Heart right ventricle (tissue), 16 donors: ENCODE measurements at regions not wholly inside any gene's neighbourhood (a gene's known extent, or its start where the extent isn't known, plus 50 kb on each side); places are given as distances from the start of the nearest gene placed in this dataset.
A peak's percentile ranks its signal among the peaks of the same experiment; 100 is the strongest.

Experiments
- ATAC-seq, 8 donors: fragments of 200-7000 bp; cut with Tn5 transposase; one replicate each; pipeline ENCODE4 v1.9.1; 2020; ENCODE audit warnings: mild to moderate bottlenecking in 8 of 8, moderate library complexity in 8 of 8, moderate number of reproducible peaks in 1 of 8
- DNase-seq, 2 donors: peaks; one replicate each; pipeline ENCODE4 v3.0.0-alpha.2; 2020
- H3K27ac ChIP-seq, 10 donors: fragments of 200-600 bp; sonication (generic) in 2 of 10; one replicate each; pipeline versions ENCODE4 v1.5.0 to v1.8.0; 2020 to 2022; ENCODE audit warnings: mild to moderate bottlenecking in 3 of 10
- H3K27me3 ChIP-seq, 7 donors: fragments of 200-600 bp; one replicate each; pipeline ENCODE4 v1.8.0; 2021 to 2022; ENCODE audit warnings: mild to moderate bottlenecking in 2 of 7
- H3K36me3 ChIP-seq, 9 donors: fragments of 200-600 bp; sonication (generic) in 1 of 9; one replicate each; pipeline versions ENCODE4 v1.5.0 to v1.8.0; 2020 to 2022; ENCODE audit warnings: mild to moderate bottlenecking in 2 of 9
- H3K4me1 ChIP-seq, 9 donors: fragments of 200-600 bp; sonication (generic) in 1 of 9; one replicate each; pipeline versions ENCODE4 v1.5.0 to v1.8.0; 2020 to 2022; ENCODE audit warnings: mild to moderate bottlenecking in 4 of 9
- H3K4me3 ChIP-seq, 10 donors: fragments of 200-600 bp; sonication (generic) in 2 of 10; one replicate each; pipeline versions ENCODE4 v1.5.0 to v1.8.0; 2020 to 2022; ENCODE audit warnings: mild to moderate bottlenecking in 7 of 10, moderate library complexity in 2 of 10
- H3K9me3 ChIP-seq, 11 donors: fragments of 200-600 bp in 10 of 11; sonication (generic) in 2 of 11; one replicate each; pipeline versions ENCODE4 v1.5.0 to v1.8.0; 2013 to 2022; ENCODE audit warnings: mild to moderate bottlenecking in 2 of 11, control low read depth in 1 of 11, moderate library complexity in 1 of 11
- WGBS, 2 donors: extraction: QIAGEN DNeasy Blood & Tissue Kit; methylation state at CpG; one replicate each; pipeline ENCODE4 v1.1.7; 2013; ENCODE audit warnings: inconsistent platforms in 1 of 2; 5-methylcytosine and 5-hydroxymethylcytosine counted together
- intact Hi-C, 10 donors: fragments of 100-400 bp; cut with DNase I; formaldehyde crosslinking; loops; one replicate each; pipeline versions ENCODE4 v1.11.1 to v1.14.2; 2022
- TF ChIP-seq, protein P1 (sequence below), 9 donors: fragments of 200-600 bp; sonication (generic) in 2 of 9; IDR thresholded peaks; one replicate each; pipeline versions ENCODE4 v1.5.0 to v1.8.0; 2021 to 2022; ENCODE audit warnings: antibody characterized with exemption in 9 of 9, mild to moderate bottlenecking in 5 of 9, moderate library complexity in 1 of 9
- donor health status: Arrhythmogenic right ventricular cardiomyopathy.
- donor health status: ischemic (EF 13 %, LVEDD 7.1; RV severe dilation, severe dysfunction).
- donor health status: healthy with polysubstance abuse.
- donor health status: DM: no; HTN: yes; CAD: no.
- donor health status: DM: no; HTN: no; CAD: no.
- donor health status: ischemic (EF 25% LVEDD 6.9; RV normal size, moderate dysfunction).
- donor health status: ischemic (EF 25% LVEDD 5.7; RV mildly dilated, moderate dysfunction).
- donor health status: healthy.
- donor health status: DM: yes; HTN: yes; CAD: no.
- donor health status: Ischemic cardiomyopathy.
- donor health status: ischemic (EF 35%, LVEDD 5.7; RV mildly dilated, moderate dysfunction).
- donor health status: nonischemic (EF 11% LVEDD 7.7; RV severe dilation, severe dysfunction).
- donor health status: DM: yes; HTN: yes; CAD: no.
- donor health status: PGD.
- donor health status: ischemic (EF 29% LVEDD 5.4; RV normal size, mild dysfunction).
- donor health status: nonischemic (EF 23%, LVEDD 6.1; RV moderate dilation, normal function).

DNA sequence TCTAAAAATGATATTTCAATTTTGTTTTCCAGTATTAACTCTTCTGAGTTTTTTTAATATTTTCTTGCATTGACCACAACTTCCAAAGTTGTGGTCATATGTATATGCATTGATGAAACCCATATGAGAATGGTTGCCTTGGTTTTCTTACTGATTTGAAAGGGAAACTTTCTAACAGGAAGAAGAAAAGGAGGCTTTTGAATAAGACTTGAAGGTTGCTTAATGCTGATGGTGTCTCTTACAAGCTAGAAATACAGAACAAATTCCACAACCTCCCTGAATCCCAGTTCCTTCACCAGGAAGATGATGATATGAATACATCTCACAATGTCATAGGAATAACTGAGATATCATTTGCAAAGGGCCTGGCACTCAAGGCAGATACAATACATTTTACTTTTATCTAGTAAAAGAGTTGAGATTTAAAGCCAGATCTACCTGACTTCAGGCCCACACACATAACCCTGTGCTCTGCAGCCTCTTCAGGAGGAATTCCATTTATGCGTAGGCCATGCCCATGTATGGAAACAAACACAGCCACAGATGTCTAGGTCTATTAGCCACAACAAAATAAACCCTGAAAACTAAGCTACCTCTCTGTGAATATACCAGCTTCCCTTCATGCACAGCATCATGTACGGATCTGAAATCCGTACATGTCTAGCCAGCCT is 165.4 kb upstream of the PLEKHG7 start:
- ATAC-seq: no peak
- peaks cover 5 to 60% (median 41%) of the 10 kb centered on the region in 9 donors for H3K4me1 ChIP-seq
- intact Hi-C loops: no loop called here
- peak overlapping the region in 1 of 10 donors; percentile 21 for H3K27ac ChIP-seq
- no peaks in the 10 kb centered on the region for H3K27me3 ChIP-seq
- no peak for DNase-seq
- TF ChIP-seq, protein P1, sequence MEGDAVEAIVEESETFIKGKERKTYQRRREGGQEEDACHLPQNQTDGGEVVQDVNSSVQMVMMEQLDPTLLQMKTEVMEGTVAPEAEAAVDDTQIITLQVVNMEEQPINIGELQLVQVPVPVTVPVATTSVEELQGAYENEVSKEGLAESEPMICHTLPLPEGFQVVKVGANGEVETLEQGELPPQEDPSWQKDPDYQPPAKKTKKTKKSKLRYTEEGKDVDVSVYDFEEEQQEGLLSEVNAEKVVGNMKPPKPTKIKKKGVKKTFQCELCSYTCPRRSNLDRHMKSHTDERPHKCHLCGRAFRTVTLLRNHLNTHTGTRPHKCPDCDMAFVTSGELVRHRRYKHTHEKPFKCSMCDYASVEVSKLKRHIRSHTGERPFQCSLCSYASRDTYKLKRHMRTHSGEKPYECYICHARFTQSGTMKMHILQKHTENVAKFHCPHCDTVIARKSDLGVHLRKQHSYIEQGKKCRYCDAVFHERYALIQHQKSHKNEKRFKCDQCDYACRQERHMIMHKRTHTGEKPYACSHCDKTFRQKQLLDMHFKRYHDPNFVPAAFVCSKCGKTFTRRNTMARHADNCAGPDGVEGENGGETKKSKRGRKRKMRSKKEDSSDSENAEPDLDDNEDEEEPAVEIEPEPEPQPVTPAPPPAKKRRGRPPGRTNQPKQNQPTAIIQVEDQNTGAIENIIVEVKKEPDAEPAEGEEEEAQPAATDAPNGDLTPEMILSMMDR (IDR thresholded peaks at IDR 0.05): no peak
- H3K9me3 ChIP-seq: no peaks in the 10 kb centered on the region
- no peaks in the 10 kb centered on the region for H3K36me3 ChIP-seq
- no peak overlapping the region for H3K4me3 ChIP-seq
- 89 to 90% methylated on average over 3 of the region's 3 CpGs for WGBS, 2 donors

DNA sequence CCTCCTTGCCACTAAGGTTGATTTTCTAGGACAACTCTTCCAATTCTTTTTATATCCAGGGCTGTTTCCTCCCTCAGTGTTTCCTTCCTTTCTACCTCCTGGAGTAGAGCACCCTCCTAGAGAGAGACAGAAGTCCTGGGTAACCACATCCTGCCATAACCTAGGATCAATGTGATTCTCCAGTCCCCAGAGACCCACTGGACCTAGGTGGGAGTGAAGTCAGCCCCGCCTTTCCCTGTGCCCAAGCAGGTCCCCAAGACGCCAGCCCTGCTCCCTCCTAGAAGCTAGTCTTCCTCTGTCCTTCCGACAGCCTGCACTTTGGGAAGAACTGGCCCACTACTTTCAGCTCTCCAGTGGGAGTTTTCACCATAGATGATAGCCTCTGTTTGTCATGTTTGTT is 166.8 kb upstream of the PLEKHG7 start:
- WGBS, 2 donors: 81 to 89% methylated on average over 3 of the region's 3 CpGs
- ATAC-seq (no peak), DNase-seq (no peak)
- Histone ChIP-seq H3K27me3 (no peaks in the 10 kb centered on the region), H3K4me1 (peaks cover 5 to 56% (median 38%) of the 10 kb centered on the region in 9 donors), H3K27ac (peak overlapping the region in 1 of 10 donors; percentile 24), H3K9me3 (no peaks in the 10 kb centered on the region), H3K36me3 (no peaks in the 10 kb centered on the region), H3K4me3 (no peak overlapping the region)
- intact Hi-C loops: no loop called here
- TF ChIP-seq, protein P1 (IDR thresholded peaks at IDR 0.05): no peak

DNA sequence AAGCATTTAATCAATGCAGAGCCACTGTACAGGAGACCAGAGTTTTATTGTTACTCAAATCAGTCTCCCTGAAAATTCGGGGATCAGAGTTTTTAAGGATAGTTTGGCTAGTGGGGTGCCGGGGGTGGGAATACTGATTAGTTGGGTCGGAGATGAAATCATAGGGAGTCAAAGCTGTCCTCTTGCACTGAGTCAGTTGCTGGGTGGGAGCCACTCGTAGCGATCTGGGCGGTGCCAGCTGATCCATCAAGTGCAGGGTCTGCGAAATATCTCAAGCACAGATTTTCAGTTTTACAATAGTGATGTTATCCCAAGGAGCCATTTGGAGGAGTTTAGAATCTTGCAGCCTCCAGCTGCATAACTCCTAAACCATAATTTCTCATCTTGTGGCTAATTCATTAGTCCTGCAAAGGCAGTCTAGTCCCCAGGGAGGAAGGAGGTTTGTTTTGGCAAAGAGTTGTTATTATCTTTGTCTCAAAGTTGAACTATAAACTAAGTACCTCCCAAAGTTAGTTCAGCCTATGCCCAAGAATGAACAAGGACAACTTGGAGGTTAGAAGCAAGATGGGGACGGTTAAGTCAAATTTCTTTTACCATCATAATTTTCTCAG is 169.4 kb upstream of the PLEKHG7 start:
- intact Hi-C loops: no loop called here
- peak in 4 of 8 donors; percentile 19 to 74 (median 30) for ATAC-seq

DNA sequence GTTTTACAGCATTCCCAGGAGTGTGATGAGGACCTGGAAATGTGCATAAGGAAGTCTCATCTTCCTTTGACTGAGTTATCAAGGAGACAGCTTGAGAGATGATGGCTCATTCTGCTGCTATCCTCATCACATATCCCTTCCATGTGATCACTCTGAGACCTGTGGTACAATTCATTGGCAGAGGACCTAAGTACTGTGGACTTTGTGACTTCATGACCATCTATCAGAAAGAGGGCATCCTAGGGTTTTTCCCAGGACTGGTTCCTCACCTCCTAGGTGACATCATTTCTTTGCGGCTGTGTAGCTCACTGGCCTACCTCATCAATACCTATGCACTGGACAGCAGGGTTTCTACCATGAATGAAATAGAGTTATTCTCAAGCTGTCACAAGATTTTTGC is 172.1 kb upstream of the PLEKHG7 start:
- TF ChIP-seq, protein P1 (IDR thresholded peaks at IDR 0.05): no peak
- Histone ChIP-seq H3K27me3 (no peaks in the 10 kb centered on the region), H3K27ac (no peak overlapping the region), H3K4me1 (peaks cover 0 to 14% (median 1%) of the 10 kb centered on the region in 9 donors), H3K9me3 (no peaks in the 10 kb centered on the region), H3K4me3 (no peak overlapping the region), H3K36me3 (no peaks in the 10 kb centered on the region)
- intact Hi-C loops: no loop called here
- ATAC-seq (no peak), DNase-seq (no peak)
- 73 to 84% methylated on average over 1 of the region's 1 CpG for WGBS, 2 donors

More for the DNA sequence above, 169.4 kb upstream of the PLEKHG7 start:
- peak overlapping the region in 4 of 10 donors; percentile 3 to 13 (median 5) for H3K27ac ChIP-seq
- TF ChIP-seq, protein P1 (IDR thresholded peaks at IDR 0.05): no peak
- H3K4me3 ChIP-seq: no peak overlapping the region
- peak in 1 of 2 donors; percentile 66 for DNase-seq
- no peaks in the 10 kb centered on the region for H3K9me3 ChIP-seq
- H3K27me3 ChIP-seq: no peaks in the 10 kb centered on the region
- 58 to 69% methylated on average over 8 of the region's 8 CpGs for WGBS, 2 donors
- peaks cover 0 to 31% (median 13%) of the 10 kb centered on the region in 9 donors for H3K4me1 ChIP-seq
- H3K36me3 ChIP-seq: no peaks in the 10 kb centered on the region
